Psoas muscle (tissue), 7 donors: ENCODE measurements at regions not wholly inside any gene's neighbourhood (a gene's known extent, or its start where the extent isn't known, plus 50 kb on each side); places are given as distances from the start of the nearest gene placed in this dataset.

Source experiments
- ATAC-seq, 4 donors: fragments of 200-7000 bp; cut with Tn5 transposase; one replicate each; pipeline ENCODE4 v1.9.1; 2020; ENCODE audit warnings: moderate library complexity in 3 of 4, mild to moderate bottlenecking in 2 of 4
- DNase-seq, 2 donors: peaks; one replicate each; pipeline ENCODE4 v3.0.0-alpha.2; 2020
- H3K27ac ChIP-seq: fragments of 200-600 bp; one replicate; pipeline ENCODE4 v1.8.0; 2022
- H3K27me3 ChIP-seq, 3 donors: fragments of 200-600 bp in 1 of 3; one replicate each; pipeline versions ENCODE4 v1.6.1 to v1.8.0; 2013 to 2022; ENCODE audit warnings: low read length in 2 of 3, mild to moderate bottlenecking in 2 of 3, moderate library complexity in 1 of 3; ENCODE audit not compliant: insufficient read depth in 3 of 3
- H3K36me3 ChIP-seq, 2 donors: fragments of 200-600 bp in 1 of 2; one replicate each; pipeline versions ENCODE4 v1.6.1 to v1.8.0; 2013 to 2022; ENCODE audit warnings: low read depth in 1 of 2, mild to moderate bottlenecking in 1 of 2, moderate library complexity in 1 of 2; ENCODE audit not compliant: insufficient read depth in 1 of 2
- H3K4me1 ChIP-seq: fragments of 200-600 bp; one replicate; pipeline ENCODE4 v1.8.0; 2022
- H3K4me3 ChIP-seq: fragments of 200-600 bp; one replicate; pipeline ENCODE4 v1.8.0; 2022; ENCODE audit warnings: mild to moderate bottlenecking
- H3K9me3 ChIP-seq: fragments of 200-600 bp; one replicate; pipeline ENCODE4 v1.8.0; 2022
- WGBS, 3 donors: extraction: QIAGEN DNeasy Blood & Tissue Kit; methylation state at CpG; one replicate each; pipeline versions ENCODE4 v1.1.6 to v1.1.7; 2013; 5-methylcytosine and 5-hydroxymethylcytosine counted together
- intact Hi-C, 2 donors: fragments of 100-400 bp; cut with DNase I; formaldehyde crosslinking; loops; one replicate each; pipeline versions ENCODE4 v1.11.0 to v1.14.2; 2022
- TF ChIP-seq, protein P1 (sequence below): fragments of 200-600 bp; IDR thresholded peaks from one replicate; pipeline ENCODE4 v1.8.0; 2022; ENCODE audit warnings: antibody characterized with exemption
- donor health status: healthy with polysubstance abuse.
- donor health status: DM: no; HTN: no; CAD: no; lungs with moderate emphysema.
- donor health status: Bipolar disorder and iron deficiency.
- donor health status: healthy.
- donor health status: DM: yes; HTN: yes; CAD: no.
- donor health status: DM: no; HTN: no; CAD: no.
- donor health status: DM: yes; HTN: yes; CAD: no.

GRCh38 chr18:64986906-64987495, 763.8 kb upstream of the CDH7 start:
- no peak for ATAC-seq
- H3K27ac ChIP-seq, result no peak overlapping the region

DNA sequence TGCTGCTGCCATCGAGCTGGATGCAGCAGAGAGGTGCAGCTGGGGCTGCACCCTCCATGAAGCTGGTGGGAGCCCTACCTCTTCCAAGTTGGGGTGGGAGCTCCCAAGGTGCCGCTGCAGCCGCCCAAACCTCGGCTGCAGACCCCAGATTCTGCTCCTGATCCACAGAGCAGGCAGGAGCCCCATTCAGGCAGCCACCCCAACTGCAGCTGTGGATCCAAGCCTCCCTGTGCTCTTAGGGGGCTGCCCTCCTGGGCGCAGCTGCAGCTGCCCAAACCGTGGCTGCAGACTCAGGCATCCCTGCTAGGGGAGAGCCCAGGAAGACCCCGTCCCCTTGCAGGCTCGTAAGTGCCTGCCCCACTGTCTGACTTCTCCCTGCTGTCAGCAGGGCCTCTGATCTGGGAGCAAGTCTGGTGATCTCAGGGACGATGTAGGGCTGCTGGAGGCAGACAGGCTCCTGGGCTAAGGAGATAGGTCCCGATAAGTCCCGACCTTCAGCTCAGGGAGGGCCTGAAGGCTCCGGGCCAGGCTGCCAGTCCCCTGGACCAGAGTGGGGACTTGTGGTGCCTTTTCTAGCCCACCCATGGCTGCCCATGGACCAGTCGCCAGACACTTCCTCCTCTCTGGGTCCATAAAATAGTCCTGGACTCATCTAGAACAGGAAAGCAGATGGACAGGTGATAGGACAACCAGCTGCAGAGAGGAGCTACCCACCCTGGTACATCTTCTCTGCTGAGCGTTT, 767.1 kb upstream of the CDH7 start:
- Histone ChIP-seq H3K9me3 (no peaks in the 10 kb centered on the region), H3K36me3 (no peaks in the 10 kb centered on the region), H3K4me3 (no peak overlapping the region), H3K27ac (no peak overlapping the region), H3K27me3 (no peaks in the 10 kb centered on the region), H3K4me1 (no peaks in the 10 kb centered on the region)
- TF ChIP-seq, protein P1, sequence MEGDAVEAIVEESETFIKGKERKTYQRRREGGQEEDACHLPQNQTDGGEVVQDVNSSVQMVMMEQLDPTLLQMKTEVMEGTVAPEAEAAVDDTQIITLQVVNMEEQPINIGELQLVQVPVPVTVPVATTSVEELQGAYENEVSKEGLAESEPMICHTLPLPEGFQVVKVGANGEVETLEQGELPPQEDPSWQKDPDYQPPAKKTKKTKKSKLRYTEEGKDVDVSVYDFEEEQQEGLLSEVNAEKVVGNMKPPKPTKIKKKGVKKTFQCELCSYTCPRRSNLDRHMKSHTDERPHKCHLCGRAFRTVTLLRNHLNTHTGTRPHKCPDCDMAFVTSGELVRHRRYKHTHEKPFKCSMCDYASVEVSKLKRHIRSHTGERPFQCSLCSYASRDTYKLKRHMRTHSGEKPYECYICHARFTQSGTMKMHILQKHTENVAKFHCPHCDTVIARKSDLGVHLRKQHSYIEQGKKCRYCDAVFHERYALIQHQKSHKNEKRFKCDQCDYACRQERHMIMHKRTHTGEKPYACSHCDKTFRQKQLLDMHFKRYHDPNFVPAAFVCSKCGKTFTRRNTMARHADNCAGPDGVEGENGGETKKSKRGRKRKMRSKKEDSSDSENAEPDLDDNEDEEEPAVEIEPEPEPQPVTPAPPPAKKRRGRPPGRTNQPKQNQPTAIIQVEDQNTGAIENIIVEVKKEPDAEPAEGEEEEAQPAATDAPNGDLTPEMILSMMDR, result no peak
- DNase-seq, result no peak
- intact Hi-C loops, result no loop called here
- WGBS, 3 donors, result 87 to 91% (median 90%) methylated on average over 14 of the region's 14 CpGs
- no peak for ATAC-seq

More at GRCh38 chr18:64986906-64987495, 763.8 kb upstream of the CDH7 start:
- Histone ChIP-seq H3K27me3 (no peaks in the 10 kb centered on the region), H3K4me1 (no peaks in the 10 kb centered on the region), H3K4me3 (no peak overlapping the region), H3K9me3 (no peaks in the 10 kb centered on the region), H3K36me3 (no peaks in the 10 kb centered on the region)
- TF ChIP-seq, protein P1, result no peak
- 49 to 70% (median 55%) methylated on average over 3 of the region's 3 CpGs for WGBS, 3 donors
- intact Hi-C loops, result no loop called here
- no peak for DNase-seq

GRCh38 chr18:64982414-64983055, 768.3 kb upstream of the CDH7 start:
- no peak overlapping the region for H3K27ac ChIP-seq
- intact Hi-C loops, result no loop called here
- 37 to 52% (median 41%) methylated on average over 2 of the region's 2 CpGs for WGBS, 3 donors

GRCh38 chr18:64981915-64982314, 768.9 kb upstream of the CDH7 start:
- Histone ChIP-seq H3K4me3 (no peak overlapping the region), H3K27me3 (no peaks in the 10 kb centered on the region), H3K36me3 (no peaks in the 10 kb centered on the region), H3K27ac (no peak overlapping the region), H3K9me3 (no peaks in the 10 kb centered on the region), H3K4me1 (no peaks in the 10 kb centered on the region)
- ATAC-seq, result no peak
- TF ChIP-seq, protein P1, result no peak
- 87 to 92% (median 90%) methylated on average over 2 of the region's 2 CpGs for WGBS, 3 donors
- intact Hi-C loops, result no loop called here
- DNase-seq, result no peak

More at GRCh38 chr18:64982414-64983055, 768.3 kb upstream of the CDH7 start:
- H3K4me1 ChIP-seq, result no peaks in the 10 kb centered on the region
- H3K4me3 ChIP-seq, result no peak overlapping the region
- ATAC-seq, result no peak
- no peaks in the 10 kb centered on the region for H3K36me3 ChIP-seq
- no peaks in the 10 kb centered on the region for H3K27me3 ChIP-seq
- DNase-seq, result no peak
- H3K9me3 ChIP-seq, result no peaks in the 10 kb centered on the region
- TF ChIP-seq, protein P1, result no peak
